HK-2 (cell line): ENCODE measurements at regions not wholly inside any gene's neighbourhood (a gene's known extent, or its start where the extent isn't known, plus 50 kb on each side); places are given as distances from the start of the nearest gene placed in this dataset.

Experiments
- DNase-seq: peaks from one replicate; pipeline ENCODE4 v3.0.0-alpha.2; 2018; ENCODE audit not compliant: unreplicated experiment

DNA sequence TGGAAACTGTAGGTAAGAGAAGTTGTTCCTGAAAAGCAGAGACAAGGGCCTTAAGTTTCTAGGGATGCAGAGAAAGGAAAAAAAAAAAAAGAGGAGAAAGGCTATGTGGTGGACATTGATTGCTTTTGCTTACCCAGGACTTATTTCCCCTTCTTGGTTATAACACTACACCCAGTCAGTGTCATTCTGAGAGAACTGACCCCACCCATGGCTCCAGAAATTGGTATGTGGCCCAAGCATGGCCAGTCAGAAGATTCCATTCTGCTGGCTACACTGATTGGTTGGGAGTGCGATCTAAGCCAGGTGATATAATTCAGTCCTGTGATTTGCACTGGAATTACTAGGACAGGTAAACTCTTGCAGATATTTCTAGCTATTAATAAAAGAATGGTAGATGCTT is 62.2 kb upstream of the EXOC4 start:
- DNase-seq = no peak

DNA sequence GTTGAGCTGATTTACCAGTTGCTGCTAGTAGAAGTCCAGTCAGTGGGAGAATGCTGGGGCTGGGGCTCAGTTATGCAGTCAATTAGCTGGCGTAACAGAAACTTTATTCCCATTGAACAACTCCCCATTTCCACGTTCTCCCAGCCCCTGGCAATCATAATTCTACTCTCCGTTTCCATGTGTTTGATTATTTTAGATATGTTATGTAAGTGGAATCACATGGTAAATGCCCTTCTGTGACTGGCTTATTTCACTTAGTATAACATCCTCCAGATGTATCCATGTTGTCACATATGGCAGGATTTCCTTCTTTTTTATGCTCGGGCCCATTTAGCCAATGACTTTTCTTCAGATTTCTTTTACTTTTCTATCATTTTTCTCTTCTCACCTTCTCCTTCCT is 61.1 kb upstream of the EXOC4 start:
- DNase-seq = no peak

DNA sequence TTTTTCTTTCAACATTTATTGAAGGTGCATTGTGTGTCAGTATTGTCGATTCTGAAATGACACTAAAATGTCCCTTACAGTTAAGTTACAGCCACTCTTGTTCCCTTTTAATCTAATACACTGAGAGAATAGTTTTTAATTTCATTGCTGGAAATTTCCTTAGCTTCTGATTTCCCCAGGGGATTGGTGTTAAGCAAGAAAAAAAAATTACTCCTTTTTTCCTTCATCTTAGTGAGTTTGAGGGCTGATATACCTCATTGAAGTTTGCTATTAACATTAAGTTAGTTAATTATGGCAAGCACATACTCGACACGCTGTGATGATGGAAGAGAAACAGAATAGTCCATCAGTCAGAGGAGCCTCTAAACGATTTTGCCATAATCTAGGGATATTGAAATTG is 57.0 kb upstream of the EXOC4 start:
- no peak for DNase-seq

DNA sequence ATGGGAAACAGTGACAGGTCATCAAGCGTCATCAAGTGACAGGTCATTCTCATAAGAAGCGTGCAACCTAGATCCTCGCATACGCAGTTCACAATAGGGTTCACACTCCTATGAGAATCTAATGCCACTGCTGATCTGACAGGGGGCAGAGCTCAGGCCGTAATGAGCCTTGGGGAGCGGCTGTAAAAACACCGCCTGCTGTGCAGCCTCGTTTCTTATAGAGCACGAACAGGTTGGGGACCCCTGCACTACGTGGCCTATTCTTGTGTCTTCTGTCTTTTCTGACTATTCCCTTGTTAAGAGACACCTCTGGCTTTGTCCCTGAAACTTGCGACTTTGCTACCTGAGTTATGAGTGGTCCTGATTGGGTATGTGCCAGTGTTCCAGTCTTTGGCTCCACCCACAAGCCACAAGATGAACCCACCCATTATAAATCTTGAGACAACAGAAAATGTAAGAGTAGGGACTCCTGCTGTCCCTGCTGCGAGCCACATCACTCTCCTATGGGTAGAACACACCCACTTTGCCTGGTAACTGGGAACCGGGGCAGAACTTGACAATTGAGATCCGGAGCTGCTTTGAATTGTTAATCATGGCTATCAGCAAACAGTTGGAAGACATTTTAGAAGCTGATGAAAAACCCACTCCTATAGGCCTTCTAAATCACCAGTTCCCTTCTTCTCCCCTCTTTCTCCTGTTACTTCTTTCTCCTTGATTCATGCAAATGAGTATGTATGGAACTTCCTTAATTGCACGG is 55.8 kb upstream of the EXOC4 start:
- no peak for DNase-seq

DNA sequence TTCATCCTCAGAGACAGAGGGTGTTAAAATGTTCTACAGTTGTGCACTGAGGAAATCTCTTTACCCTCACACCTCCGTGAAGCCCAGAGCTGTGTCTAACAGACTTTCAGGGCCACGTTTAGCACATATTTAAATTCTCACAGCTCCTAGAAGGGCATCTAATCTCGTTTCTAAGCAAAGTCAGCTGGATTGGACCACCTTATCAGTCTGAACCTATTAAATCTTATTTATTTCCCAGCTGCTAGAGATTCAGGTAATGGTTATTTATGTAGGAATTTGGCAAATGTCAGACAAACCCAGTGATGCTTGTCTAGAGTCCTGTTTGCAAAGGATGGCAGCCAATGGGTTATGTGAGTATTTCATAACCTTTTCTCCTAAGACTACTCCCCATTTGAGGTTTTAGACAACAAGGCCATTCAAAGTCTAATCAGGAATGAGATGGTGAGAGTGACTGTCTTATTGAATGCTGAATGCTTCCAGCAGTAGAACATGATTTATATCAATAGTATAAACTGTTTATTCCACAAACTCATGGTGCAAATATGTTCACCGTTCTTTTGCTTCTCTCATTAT is 54.8 kb upstream of the EXOC4 start:
- no peak for DNase-seq

DNA sequence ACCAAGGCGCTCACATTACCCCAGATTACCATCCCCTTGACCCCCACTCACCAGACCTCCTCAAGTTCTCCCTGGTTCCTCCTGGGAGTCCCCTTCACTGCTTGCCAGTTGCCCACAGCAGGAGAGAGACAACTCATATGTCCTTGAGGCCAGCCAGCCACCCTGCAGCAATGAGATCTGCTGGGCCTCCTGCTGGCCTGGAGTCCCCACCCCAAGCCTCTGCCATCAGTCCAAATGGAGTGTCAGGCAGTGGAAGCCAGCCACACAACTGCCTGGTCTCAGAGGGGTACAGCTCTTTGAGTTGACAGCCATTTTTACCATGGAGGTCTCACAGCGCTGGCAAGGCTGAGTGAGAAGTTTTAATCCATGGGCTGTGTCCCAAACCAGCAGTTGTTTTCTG is 53.0 kb upstream of the EXOC4 start:
- no peak for DNase-seq

DNA sequence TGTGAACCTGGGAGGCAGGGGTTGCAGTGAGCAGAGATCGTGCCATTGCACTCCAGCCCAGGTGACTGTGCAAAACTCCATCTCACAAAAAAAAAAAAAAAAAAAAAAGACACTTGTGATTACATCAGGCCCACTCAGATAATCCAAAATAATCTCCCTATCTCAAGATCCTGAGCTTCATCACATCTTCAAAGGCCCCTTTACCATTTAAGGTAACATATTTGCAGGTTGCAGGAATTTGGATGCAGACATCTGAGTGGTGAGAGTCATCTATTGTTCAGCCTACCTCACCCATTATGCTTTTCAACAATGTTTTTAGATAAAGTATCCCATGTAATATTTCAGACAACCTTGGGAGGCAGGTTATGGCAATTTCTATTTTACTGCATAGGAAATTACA is 51.4 kb upstream of the EXOC4 start:
- no peak for DNase-seq

DNA sequence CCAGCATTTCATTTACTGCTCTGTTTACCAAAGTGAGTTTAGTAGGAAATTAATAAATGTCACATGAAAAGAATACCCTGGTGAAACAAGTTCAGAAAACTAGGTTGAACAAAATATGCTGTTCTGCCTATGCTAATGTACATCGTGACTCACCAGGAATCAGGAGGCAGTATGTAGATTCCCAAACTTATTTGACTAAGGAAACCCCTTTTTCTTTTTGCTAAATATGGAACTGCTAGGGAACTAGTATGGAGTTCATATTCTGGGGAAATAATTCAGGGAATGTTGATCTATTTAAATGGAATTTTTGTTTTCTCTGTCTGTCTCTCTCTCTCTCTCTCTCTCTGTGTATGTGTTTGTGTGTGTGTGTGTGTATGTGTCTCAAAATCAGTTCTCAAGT is 49.9 kb upstream of the EXOC4 start:
- no peak for DNase-seq
